NCI-H748 (cell line): ENCODE measurements at regions not wholly inside any gene's neighbourhood (a gene's known extent, or its start where the extent isn't known, plus 50 kb on each side); places are given as distances from the start of the nearest gene placed in this dataset.
A peak's percentile ranks its signal among the peaks of the same experiment; 100 is the strongest.

Source experiments
- DNase-seq: peaks from one replicate; lab custom pipeline; 2025; ENCODE audit not compliant: unreplicated experiment; lab: John Stamatoyannopoulos, UW

DNA sequence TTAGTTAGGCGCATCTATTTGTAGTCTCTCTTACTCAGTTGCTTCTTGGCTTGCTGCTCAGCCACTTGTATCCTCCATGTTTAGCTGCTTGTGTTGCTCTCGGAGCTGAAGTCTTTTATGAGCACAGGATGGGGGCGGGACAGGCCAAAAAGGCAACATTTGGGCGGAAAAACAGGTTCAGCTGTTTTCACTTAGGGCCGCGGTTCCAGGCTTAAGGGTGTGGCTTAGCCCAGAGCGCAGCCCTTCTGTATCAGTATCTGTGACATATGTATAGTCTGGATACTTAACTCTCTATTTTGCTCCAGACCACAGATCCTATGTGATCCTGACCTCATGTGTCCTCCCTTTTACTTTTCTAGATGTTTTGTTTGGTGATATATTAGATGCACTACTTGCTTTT lies 763.5 kb downstream of the SUCLG1 start:
- no peak for DNase-seq

DNA sequence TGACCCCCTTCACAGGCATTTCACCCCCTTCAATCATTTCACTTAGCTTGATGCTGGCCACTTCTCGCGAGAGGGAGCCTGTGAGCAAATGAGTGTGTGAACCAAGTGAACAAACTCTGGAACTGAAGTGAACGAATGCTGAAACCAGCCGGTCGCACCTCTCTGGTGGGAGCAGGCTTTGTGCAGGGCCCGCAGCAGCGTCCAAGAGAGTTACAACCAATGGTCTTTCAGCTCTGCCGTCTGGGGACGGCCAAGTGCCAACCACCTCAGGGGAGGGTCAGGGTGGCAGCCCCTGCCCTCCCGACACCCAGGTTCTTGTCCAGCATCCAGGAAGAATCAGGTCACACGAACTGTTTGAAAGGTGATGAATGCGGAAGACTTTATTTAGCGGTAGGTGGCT lies 764.0 kb downstream of the SUCLG1 start:
- no peak for DNase-seq

- DNase-seq, result no peak
These were observed 769.7 kb downstream of the SUCLG1 start for GRCh38 chr2:83689402-83689801.

DNA sequence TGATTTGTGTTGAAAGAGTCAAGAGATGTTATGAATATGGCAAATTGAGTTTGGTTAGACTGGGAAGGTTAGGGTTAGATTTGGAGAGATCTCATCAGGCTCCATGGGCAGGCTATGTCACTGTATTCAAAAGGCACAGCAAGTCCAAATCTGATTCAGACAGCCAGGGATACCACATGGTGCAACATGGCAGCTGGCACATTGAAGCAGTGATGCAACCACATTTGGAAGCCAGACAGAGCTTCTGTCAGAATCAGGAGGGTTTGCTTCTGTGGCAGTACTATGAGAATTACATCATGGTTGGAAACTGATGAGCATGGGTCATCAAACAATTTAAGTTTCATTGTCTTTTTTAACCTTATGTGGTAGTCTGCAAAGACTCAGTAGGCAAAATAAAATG lies 772.2 kb downstream of the SUCLG1 start:
- DNase-seq, result no peak

GRCh38 chr2:83674050-83674449 lies 785.0 kb downstream of the SUCLG1 start:
- no peak for DNase-seq

DNA sequence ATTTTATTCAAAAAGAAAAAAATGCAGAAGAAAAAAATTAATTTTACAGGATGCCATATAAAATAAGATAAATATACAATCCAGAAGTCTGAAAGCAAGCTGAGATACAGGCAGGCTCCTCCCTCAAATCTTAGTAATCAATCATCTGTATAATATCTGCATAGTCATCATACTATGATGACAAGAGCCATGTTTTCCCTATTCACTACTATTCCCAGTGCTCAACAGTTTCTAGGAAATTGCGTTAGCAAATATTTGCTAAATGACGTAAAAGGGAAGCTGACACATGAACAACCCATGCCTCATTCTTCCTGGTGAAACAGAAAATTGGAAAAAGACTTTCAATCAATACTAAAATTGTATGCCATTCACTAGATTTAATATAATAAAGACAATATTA lies 793.2 kb downstream of the SUCLG1 start:
- DNase-seq, result peak; percentile 86

DNA sequence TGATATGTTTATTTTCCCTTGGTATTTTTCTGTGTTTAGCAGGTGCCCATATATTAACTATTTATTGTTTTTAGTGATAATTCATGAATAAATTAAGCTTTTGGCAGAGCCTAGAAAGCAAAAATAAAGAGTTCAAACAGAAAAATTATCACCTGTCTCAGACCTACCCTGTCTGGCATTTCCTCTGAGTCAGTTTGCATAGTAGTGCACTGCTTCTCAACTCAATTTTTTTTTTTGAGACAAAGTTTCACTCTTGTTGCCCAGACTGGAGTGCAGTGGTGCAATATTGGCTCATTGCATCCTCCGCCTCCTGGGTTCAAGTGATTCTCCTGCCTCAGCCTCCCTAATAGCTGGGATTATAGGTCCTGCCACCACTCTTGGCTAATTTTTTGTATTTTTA lies 793.9 kb downstream of the SUCLG1 start:
- no peak for DNase-seq

DNA sequence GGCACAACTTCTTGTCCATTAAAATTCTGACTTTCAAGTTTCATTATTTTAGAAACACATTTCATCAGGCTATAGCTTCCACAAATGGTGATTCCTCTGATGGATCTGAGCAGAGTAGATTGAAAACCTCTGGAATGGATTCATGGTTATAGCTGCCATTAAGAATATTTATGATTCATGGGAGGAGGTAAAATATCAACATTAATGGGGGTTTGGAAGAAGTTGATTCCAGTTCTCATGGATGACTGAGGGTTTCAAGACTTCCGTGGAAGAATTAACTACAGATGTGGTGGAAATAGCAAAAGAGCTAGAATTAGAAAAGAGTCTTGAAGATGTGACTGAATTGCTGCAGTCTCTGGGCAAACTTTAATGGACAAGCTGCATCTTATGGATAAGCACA lies 797.4 kb downstream of the SUCLG1 start:
- DNase-seq, result no peak

DNA sequence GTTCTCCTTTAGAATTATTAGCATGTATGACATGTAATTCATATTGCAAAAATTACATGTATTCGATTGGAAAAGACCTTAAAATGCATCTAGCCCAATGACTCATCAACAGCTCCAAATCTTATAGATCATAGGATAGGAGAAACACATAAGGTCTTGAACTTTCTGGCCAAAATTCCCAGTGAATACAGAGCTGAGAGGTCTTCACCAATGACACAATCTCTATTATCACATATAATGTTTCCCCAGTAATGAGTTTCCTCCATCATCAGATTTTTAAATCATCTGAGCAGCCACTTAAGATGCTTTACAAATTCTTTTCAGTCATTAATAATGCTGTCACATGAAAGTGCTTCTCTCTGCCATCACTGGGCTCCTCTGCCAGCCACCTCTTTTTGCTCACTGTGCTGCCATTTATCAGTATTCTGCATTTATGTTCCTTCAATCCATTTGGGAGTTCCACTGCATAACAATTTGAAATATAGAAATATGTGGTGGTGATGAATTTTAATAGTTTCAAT lies 804.9 kb downstream of the SUCLG1 start:
- no peak for DNase-seq

DNA sequence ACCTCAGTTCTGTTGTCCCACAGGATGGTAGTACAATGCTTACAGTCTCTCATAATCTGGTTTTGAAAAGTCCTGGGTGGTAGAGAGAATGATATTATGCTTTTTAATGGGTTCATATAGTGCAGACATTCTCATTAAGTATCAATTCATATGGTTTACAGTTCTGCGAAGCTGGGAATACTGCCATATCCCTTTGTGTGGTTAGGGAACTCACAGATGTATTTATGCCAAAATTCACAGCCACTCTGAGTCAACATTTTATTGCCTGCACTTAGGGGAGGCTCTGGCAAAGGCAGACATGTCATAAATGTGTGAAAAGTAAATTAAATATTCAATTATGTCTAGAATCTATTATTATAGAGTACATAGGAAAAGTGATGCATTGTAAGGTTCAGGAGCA lies 808.2 kb downstream of the SUCLG1 start:
- peak; percentile 0 for DNase-seq

DNA sequence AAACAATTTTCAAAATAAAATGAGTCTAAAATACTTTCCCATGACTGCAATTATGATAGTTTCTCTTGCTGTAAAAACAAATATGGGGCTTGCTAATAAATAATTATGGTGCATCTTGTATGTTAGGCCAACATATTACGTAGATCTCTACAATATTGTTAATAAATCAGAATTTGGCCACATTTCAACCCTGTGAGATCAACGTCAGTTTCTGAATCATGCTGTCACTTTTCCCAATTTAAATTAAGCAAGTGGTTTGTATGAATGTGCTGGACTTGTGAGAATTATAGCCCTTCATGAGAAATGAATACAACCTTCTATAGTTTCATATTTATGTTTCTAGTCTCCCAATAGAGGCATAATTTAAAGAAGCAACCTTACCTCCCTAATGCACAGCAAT lies 808.9 kb downstream of the SUCLG1 start:
- no peak for DNase-seq

GRCh38 chr2:83640506-83640905 lies 818.6 kb downstream of the SUCLG1 start:
- no peak for DNase-seq

DNA sequence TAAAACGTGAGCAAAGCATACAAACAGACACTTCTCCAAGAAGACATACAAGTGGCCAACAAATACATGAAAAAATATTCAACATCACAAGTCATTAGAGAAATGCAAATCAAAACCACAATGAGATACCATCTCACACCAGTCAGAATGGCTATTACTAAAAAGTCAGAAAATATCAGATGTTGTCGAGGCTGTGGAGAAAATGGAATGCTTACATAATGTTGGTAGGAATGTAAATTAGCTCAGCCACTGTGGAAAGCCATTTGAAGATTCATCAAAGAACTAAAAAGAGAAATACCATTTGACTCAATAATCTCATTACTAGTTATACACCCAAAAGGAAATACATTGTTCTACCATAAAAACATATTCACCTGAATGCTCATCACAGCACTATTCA lies 825.7 kb downstream of the SUCLG1 start:
- DNase-seq, result no peak

DNA sequence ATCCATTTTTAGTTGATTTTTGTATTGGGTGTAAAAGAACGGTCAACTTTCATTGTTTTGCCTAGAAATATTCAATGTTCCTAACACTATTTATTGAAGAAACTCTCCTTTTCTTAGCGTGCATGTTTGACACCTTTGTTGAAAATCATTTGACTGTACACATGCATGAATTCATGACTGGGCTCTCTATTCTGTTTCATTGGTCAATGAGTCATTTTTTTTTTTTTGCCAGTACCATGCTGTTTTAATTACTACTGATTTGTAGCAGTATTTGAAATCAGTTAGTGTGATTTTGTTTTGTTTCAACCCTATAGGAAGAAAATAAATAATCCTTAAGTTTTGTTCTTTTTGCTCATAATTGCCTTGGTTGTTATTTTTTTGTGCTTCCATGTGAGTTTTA lies 828.7 kb downstream of the SUCLG1 start:
- no peak for DNase-seq

GRCh38 chr2:83615511-83615910 lies 843.6 kb downstream of the SUCLG1 start:
- DNase-seq, result no peak

DNA sequence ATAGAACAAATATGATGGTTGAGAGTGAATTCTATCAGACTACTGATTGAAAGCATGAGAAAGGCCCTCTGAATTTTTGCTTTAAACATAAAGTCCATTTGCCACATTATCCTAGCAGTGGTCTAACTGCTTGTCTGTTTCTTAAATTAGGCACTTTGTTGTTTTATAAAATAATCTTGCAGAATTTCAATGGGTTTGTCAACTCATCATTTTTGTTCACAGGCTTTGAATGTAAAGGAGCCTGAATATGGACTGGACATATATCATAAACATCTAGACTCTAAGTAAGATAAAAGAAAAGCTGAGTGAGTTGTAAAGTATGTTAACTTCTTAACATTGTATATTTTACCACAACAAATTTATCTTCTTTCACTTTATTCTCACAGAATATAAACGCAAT lies 845.9 kb downstream of the SUCLG1 start:
- DNase-seq, result no peak

DNA sequence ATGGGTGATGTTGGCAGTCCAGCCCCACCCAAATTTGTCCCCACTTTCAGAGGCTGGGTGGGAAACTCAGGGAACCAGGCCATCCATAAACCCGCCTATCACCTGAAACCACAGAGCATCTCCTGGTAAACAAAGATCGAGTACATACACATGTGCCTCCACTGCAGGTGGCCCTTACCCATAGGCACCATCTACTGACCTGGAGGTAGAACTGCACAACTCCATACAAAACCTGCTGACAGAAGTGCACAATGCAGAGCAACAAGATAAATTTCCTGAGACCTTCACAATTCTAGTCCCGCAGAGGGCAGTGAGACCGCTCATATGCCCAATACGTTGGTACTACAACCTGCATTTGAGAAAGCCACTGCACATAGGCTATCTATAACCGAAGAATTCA lies 856.3 kb downstream of the SUCLG1 start:
- DNase-seq, result peak; percentile 18

- no peak for DNase-seq
These were observed 862.3 kb downstream of the SUCLG1 start for GRCh38 chr2:83596592-83597282.

- no peak for DNase-seq
These were observed 863.2 kb downstream of the SUCLG1 start for GRCh38 chr2:83595926-83596325.

DNA sequence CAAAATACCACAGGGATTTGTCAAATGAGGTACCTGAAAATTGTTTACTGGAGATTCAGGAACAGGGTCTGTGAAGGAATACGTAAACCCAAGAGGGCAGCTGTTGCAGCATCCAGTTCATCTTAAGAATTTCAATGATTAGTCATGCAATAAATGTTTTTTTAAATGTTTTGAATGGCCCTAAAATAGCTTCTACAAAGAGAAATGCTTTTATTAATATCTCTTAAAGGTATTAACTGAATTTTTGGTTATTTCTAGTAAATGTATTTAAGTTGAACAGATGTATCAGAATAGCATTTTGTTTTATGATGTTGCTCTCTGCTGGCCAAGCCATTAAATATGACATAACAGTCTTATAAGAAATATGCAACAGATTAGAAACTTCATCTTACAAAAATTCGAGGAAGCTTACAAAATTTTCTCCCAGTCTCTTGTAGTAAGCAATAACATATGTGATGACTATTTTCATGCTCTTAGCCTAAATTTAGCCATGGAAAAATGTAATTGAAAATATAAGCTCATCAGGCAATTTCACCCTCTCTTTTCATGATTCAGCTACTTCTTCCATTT lies 863.9 kb downstream of the SUCLG1 start:
- no peak for DNase-seq

DNA sequence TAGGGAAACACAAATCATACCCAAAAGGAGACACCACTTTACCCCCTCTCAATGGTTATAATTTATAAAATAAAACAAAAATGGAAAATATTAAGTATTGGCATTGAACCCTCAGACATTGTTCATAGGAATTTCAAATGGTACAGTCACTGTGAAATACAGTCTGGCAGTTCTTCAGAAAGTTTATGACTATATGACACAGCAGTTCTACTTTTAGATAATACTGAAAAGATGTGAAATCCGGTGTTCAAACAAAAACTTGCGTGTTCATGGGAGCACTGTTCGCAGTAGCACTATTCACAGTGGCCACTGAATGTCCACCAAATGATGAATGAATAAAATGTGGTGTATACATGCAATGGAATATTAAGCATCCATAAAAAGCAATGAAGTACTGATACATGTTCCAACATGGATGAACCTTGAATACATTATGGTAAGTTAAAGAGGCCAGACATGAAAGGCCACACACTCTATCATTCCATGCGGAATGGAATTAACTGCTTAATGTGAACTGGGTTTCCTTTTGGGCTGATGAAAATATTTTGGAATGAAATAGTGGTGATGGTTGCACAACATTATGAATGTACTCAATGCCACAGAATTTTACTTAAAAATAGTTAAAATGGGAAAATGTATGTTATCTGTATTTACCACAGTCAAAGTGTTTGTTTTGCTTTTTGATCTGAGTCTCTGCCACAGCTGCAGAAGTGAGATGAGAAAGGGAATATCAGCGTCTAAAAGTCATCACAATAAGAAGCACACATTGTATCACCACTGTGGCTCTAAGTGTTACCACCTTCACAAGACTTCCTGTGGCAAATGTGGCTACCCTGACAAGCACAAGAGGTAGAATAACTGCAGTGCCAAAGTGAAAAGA lies 864.6 kb downstream of the SUCLG1 start:
- no peak for DNase-seq

DNA sequence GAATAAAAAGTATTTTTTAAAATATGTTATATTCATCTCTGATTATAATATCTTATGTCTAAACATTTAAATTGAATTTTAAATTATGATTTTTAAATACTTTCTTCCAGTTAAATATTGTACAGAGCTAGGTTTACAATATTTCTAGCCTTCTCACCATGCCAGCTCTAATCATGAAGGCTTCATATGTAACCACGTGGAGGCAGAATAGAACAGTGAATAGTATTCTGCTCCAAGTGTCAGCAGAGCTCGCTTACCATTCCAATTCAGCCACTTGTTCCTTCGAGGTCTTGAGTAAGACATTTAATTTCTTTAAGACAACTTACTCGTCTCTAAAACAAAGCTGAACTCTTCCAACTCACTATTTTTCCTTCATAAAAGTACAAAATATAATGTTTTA lies 871.8 kb downstream of the SUCLG1 start:
- peak; percentile 11 for DNase-seq
